GM12892 (cell line): ENCODE measurements at regions not wholly inside any gene's neighbourhood (a gene's known extent, or its start where the extent isn't known, plus 50 kb on each side); places are given as distances from the start of the nearest gene placed in this dataset.
"Not testable (repeated sequence)": the region's sequence is repeated elsewhere in the genome, so short reads cannot be mapped to it uniquely, and the experiment has no call there.

ENCODE experiments used
- DNase-seq: peaks from one replicate; pipeline ENCODE4 v3.0.0; 2011; ENCODE audit not compliant: insufficient read length
- FAIRE-seq: peaks from 2 replicates; lab custom pipeline; 2011; peaks lifted over from hg19 to GRCh38; lab: Jason Lieb, UNC
- POLR2A ChIP-seq: IDR thresholded peaks from 2 replicates; pipeline ENCODE4 v1.6.1; 2011; ENCODE audit warnings: low read depth, low read length, control low read depth
- POLR2AphosphoS5 ChIP-seq: IDR thresholded peaks from 2 replicates; pipeline ENCODE4 v1.6.1; 2011; ENCODE audit warnings: low read depth, low read length, control low read depth
- TAF1 ChIP-seq: IDR thresholded peaks from 2 replicates; pipeline ENCODE4 v1.6.1; 2011; ENCODE audit warnings: low read depth, mild to moderate bottlenecking, control low read depth, low read length, borderline replicate concordance

GRCh38 chr11:23884341-23884740, 612.5 kb upstream of the LUZP2 start:
- FAIRE-seq (no peak), DNase-seq (no peak)
- TF ChIP-seq TAF1 (no peak), POLR2A (no peak), POLR2AphosphoS5 (no peak)

- TF ChIP-seq TAF1 = no peak
- no peak for TF ChIP-seq POLR2AphosphoS5
- no peak for TF ChIP-seq POLR2A
- FAIRE-seq = no peak
- DNase-seq = no peak
These were observed 611.1 kb upstream of the LUZP2 start for GRCh38 chr11:23885801-23886200.

GRCh38 chr11:23887122-23887521, 609.7 kb upstream of the LUZP2 start:
- DNase-seq, FAIRE-seq: not testable (repeated sequence)

GRCh38 chr11:23893126-23893525, 603.7 kb upstream of the LUZP2 start:
- TF ChIP-seq TAF1 = no peak
- no peak for TF ChIP-seq POLR2A
- no peak for TF ChIP-seq POLR2AphosphoS5
- FAIRE-seq = no peak

GRCh38 chr11:23897453-23898286, 599.2 kb upstream of the LUZP2 start:
- FAIRE-seq (no peak), DNase-seq (no peak)
- no peak for TF ChIP-seq POLR2AphosphoS5
- no peak for TF ChIP-seq POLR2A
- no peak for TF ChIP-seq TAF1

More at GRCh38 chr11:23893126-23893525, 603.7 kb upstream of the LUZP2 start:
- no peak for DNase-seq

GRCh38 chr11:23903044-23903704, 593.7 kb upstream of the LUZP2 start:
- DNase-seq = no peak
- no peak for TF ChIP-seq POLR2AphosphoS5
- TF ChIP-seq POLR2A = no peak
- TF ChIP-seq TAF1 = no peak
- no peak for FAIRE-seq

- DNase-seq (no peak), FAIRE-seq (no peak)
- TF ChIP-seq POLR2AphosphoS5 (no peak), TAF1 (no peak), POLR2A (no peak)
These were observed 577.4 kb upstream of the LUZP2 start for GRCh38 chr11:23919455-23919854.

GRCh38 chr11:23923357-23923756, 573.5 kb upstream of the LUZP2 start:
- no peak for FAIRE-seq
- DNase-seq = no peak
- TF ChIP-seq TAF1 (no peak), POLR2AphosphoS5 (no peak), POLR2A (no peak)

- FAIRE-seq (no peak), DNase-seq (no peak)
- no peak for TF ChIP-seq POLR2AphosphoS5
- TF ChIP-seq TAF1 = no peak
- TF ChIP-seq POLR2A = no peak
These were observed 572.6 kb upstream of the LUZP2 start for GRCh38 chr11:23924226-23924625.

GRCh38 chr11:23931443-23931842, 565.4 kb upstream of the LUZP2 start:
- DNase-seq = no peak
- TF ChIP-seq POLR2A (no peak), TAF1 (no peak), POLR2AphosphoS5 (no peak)
- FAIRE-seq = no peak

- FAIRE-seq (no peak), DNase-seq (no peak)
- TF ChIP-seq POLR2AphosphoS5 = no peak
- no peak for TF ChIP-seq POLR2A
- no peak for TF ChIP-seq TAF1
These were observed 564.4 kb upstream of the LUZP2 start for GRCh38 chr11:23932485-23932898.

GRCh38 chr11:23933721-23934120, 563.1 kb upstream of the LUZP2 start:
- TF ChIP-seq TAF1 (no peak), POLR2A (no peak), POLR2AphosphoS5 (no peak)
- no peak for DNase-seq
- FAIRE-seq = no peak

GRCh38 chr11:23934671-23935270, 562.1 kb upstream of the LUZP2 start:
- not testable (repeated sequence) for FAIRE-seq, DNase-seq

GRCh38 chr11:23942117-23942815, 554.6 kb upstream of the LUZP2 start:
- not testable (repeated sequence) for DNase-seq, FAIRE-seq
